AG08396 (cell line): ENCODE measurements at regions not wholly inside any gene's neighbourhood (a gene's known extent, or its start where the extent isn't known, plus 50 kb on each side); places are given as distances from the start of the nearest gene placed in this dataset.
"Not testable (repeated sequence)": the region's sequence is repeated elsewhere in the genome, so short reads cannot be mapped to it uniquely, and the experiment has no call there.

Experiments
- DNase-seq: peaks from one replicate; pipeline ENCODE4 v3.0.0; 2012; ENCODE audit warnings: low spot score, mixed read lengths

DNA sequence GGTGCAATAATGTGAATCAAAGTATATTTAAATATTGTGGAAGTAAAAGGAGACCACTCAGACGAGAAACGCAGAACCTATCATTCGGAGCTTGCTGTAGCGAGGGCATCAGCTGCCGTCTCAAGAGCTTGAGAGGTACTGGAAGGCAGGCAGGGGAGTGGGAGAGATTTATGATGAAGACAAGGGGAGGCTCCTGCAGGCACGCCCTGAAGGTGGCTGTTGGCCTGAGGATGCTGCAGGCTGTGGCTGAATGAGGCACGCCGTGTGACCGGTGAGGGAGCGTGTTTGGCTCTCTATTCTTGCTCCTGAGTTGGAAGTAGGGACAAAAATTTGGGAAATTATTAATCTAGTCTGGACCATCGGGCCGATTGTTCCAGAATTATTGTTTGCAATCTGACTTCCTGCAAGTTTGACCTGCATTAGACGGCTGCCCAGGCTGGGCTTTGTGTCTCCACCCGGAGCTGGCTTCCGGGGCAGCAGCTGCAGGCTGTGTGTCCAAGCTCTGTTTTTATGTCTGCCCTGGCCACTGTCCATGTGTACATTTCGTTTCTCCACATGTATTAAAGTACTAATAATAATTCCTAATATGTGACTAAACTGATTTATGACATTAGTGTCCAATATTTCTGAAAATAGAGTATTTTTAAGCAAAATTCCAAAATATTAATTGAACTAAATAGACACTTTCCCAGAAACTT, 91.1 kb upstream of the ANKRD10 start:
- peak; percentile 38 for DNase-seq

GRCh38 chr13:111005364-111005763, 90.5 kb upstream of the ANKRD10 start:
- peak; percentile 23 for DNase-seq

DNA sequence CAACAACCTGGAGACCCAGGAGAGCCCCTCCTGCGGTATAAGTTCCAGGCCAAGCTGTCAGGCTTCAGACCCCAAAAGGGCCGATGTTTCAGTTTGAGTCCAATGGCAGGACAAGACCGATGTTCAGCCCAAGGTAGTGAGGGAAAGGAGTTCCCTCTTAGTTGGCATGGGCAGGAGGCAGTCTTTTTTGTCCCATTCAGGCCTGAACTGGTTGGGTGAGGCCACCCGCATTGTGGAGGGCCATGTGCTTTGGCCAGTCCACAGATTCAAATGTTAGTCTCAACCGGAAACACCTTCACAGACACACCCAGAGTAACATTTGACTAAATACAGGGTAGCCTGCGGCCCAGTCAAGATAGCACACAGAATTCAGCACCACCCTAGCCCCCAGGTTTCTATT, 89.6 kb upstream of the ANKRD10 start:
- DNase-seq, result no peak

DNA sequence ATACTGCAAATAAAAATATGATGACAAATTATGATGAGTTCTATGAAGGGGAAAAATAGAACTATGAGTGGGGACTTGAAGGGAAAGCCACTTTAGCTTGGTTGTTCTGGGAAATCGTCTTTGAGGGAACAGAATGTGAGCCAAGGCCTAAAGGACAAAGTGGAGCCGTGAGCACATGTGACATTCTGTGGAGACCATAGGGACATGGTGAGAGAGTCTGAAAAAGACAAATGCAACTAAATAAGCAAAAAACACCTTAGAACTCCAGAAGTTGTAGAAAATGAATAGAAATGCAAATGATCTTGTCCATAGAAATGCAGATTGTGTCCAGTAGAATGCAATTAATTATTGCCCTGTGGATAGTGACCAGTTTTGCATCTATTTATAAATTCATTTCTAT, 86.8 kb upstream of the ANKRD10 start:
- no peak for DNase-seq

DNA sequence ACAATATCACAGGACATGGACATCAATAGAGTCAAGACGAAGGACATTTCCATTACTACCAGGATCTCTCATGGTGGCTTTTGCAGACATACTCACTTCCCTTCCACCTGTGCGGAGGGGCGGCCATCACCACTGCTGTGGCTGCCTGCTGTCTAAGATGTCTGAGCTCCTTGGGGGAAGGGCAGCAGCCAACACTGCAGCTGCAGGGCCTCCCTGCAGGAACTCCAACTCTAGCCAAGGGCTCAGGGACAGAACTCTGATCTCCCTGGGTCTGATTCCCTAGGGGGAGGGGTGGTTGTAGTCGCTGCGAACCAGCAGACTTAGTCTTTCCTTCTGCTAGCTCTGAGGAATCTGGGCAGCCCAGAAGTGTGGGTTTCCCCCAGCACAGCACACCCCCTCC, 78.9 kb upstream of the ANKRD10 start:
- DNase-seq, result no peak

- no peak for DNase-seq
Measured at GRCh38 chr13:110991991-110992508, 77.2 kb upstream of the ANKRD10 start.

GRCh38 chr13:110989331-110989730, 74.5 kb upstream of the ANKRD10 start:
- peak; percentile 21 for DNase-seq

DNA sequence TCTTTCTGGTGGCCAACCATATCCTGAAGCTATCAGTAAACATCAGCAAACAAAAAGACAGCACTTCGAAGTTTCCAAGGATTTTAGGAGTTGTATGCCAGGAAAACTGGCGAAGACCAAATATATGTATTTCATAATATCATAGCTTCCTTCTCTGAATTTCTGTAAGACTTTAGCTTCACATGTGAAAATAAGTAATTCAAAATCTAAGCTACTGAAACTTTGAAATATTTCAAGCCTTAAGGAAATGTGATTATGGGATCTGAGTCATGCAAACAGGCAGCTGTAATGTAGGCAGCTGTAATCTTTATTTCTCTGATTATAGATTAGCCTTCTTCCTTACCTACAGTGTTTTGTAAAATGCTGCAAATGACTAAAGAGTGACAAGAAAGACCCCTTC, 70.7 kb upstream of the ANKRD10 start:
- DNase-seq, result no peak

DNA sequence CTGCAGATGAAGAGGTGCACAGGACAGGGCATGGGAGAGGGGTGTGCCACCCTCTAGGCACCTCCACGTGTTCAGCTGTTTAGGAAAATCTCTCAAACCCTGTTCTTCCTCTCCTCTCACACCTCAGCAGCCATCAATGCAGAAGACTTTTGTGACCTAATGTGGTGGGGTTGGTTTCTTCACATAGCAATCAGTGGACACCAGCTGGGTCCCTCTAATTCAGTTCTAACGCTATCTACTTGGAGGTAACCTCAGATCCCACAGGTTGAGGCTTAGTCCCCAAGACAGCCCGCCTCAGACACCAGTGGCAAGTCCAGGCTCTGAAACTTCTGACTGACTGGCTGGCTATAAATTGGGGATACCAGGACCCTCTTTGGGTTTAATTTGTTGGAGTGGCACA, 69.9 kb upstream of the ANKRD10 start:
- DNase-seq, result no peak

DNA sequence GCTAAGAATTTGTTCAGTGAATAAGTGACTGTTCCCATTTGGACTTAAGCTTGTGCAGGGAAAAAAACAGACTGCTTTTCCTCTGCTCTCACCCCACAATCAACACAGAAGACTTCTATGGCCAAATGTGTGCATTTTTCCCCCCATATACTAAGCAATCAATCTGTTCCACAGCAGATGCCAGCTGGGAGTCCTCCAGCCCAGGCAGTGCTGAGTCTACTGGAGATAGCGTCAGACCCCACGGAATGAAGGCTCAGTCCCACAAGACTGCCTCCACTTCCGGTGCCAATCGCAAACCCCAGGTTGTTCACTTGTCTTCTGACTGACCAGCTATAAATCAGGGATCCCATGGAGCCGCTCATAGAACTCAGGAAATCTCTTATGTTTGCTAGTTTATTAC, 69.5 kb upstream of the ANKRD10 start:
- DNase-seq, result no peak

DNA sequence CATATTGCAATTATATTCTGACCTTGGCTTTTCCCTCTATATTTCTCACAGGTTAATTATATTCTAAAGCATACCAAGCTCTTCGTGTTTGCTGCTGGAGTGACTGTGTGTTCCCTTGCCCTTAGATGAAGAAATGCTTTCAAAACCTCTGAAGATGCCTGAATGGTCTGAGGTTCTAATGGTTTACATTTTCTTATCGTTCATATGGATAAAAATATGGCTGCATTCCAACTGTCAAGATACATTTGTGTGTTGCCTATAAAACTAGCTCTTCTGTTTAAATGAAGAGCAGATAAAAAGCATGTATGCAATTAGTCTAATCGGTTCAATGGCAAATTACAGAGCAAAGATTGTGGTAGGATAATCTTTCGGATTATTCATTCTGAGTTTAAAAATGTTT, 68.4 kb upstream of the ANKRD10 start:
- no peak for DNase-seq

DNA sequence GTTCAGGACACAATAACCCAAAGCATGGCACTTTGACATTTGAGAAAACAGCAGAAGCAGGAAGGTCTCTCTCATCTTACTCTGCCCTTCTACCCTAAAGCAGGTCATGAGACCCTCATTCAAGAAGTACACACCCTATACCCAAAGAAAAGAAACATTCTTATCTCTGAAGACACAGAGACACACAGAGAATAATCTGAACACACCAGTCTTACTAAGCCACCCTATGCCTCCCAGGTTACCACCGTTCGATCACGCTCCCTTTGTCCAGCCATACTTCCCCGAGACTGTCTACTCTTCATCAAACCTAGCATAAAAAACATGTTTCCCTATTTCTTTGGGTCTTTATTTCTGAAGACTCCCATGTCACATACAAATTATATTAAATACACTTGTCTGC, 66.5 kb upstream of the ANKRD10 start:
- no peak for DNase-seq

DNA sequence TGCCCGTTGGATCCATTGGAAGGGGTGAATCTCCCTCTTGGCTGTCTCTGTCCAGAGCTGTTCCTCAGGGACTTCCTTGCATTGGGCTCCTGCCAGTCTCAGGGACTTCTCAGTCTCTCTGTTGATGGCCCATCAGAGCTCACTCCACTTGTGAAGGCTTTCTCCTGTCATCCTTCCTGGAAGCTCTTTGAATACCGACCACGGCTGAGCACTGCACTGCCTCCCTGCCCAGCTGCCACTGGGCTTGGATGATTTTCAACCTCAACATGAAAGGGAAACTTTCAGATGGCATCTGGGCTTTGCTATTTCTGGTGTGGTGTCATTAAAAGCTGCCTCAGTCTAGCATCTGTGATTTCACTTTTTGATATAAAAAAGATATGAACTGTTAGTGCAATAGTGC, 66.1 kb upstream of the ANKRD10 start:
- no peak for DNase-seq

DNA sequence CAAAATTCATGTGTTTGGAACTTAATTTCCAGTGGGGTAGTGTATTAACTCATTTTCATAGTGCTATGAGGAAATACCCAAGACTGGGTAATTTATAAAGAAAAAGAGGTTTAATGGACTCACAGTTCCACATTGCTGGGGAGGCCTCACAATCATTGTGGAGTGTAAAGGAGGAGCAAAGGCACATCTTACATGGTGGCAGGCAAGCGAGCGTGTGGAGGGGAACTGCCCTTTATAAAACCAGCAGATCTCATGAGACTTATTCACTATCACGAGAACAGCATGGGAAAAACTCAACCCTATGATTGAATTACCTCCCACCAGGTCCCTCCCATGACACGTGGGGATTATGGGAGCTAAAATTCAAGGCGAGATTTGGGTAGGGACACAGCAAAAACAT, 64.3 kb upstream of the ANKRD10 start:
- DNase-seq, result not testable (repeated sequence)

GRCh38 chr13:110978390-110978789, 63.5 kb upstream of the ANKRD10 start:
- DNase-seq, result no peak

GRCh38 chr13:110976785-110977184, 61.9 kb upstream of the ANKRD10 start:
- DNase-seq, result no peak

DNA sequence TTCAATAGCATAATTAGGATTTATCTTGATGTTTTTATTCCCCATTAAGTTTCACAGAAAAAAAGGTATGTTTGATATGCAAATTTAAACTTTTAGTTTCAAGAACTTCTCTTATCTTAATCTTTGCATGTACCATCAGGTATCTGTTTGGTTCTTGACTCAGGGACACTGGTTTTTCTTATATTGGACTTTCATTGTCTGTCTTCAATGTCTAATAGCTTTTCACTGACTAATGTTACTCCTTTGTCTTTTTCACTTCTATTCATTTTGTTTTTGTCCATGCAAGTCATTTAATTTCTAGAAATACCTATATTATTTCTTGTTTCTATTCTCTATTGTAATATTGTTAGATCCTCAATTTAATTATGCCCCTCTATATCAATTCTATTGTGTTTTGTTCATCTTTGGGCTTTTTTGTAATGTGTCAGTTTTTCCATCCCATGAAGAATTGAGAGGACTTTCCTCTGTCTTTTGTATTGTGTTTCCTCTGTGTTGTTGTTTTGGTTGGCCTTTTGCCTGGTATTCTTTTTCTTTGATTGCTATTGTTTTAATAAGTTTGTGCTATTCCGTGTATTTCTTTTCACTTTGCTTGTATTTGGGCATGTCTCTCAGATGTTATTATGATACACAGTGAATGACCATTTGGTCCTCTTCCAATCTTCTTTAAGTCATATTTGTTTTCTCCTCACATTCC, 58.3 kb upstream of the ANKRD10 start:
- DNase-seq, result no peak

GRCh38 chr13:110971486-110971885, 56.6 kb upstream of the ANKRD10 start:
- no peak for DNase-seq

GRCh38 chr13:110967156-110967855, 52.4 kb upstream of the ANKRD10 start:
- not testable (repeated sequence) for DNase-seq

- DNase-seq, result no peak
Measured at GRCh38 chr13:110965755-110966134, 50.9 kb upstream of the ANKRD10 start.

- no peak for DNase-seq
Measured at GRCh38 chr13:110965038-110965754, 50.3 kb upstream of the ANKRD10 start.
